Prostate gland (tissue), 2 donors: ENCODE measurements at regions not wholly inside any gene's neighbourhood (a gene's known extent, or its start where the extent isn't known, plus 50 kb on each side); places are given as distances from the start of the nearest gene placed in this dataset.

Experiments used
- DNase-seq: peaks from one replicate; pipeline ENCODE4 v3.0.0-alpha.2; 2019; ENCODE audit warnings: low spot score
- H3K27ac ChIP-seq, 2 donors: fragments of 200-600 bp; sonication (generic); 2 replicates each; pipeline ENCODE4 v1.5.1; 2017 to 2019
- H3K27me3 ChIP-seq: fragments of 200-600 bp; sonication (generic); replicated peaks from 2 replicates; pipeline ENCODE4 v1.5.1; 2019; ENCODE audit not compliant: insufficient read depth
- H3K36me3 ChIP-seq, 2 donors: fragments of 200-600 bp; sonication (generic); 1 replicate in 1 of 2; 2 replicates in 1 of 2; pipeline versions ENCODE4 v1.5.1 to v1.8.1; 2017 to 2019
- H3K4me1 ChIP-seq: fragments of 200-600 bp; sonication (generic); replicated peaks from 2 replicates; pipeline ENCODE4 v1.5.1; 2019
- H3K4me3 ChIP-seq, 2 donors: fragments of 200-600 bp; sonication (generic); 2 replicates each; pipeline ENCODE4 v1.5.1; 2017 to 2019
- H3K9me3 ChIP-seq: fragments of 200-600 bp; sonication (generic); 2 replicates; pipeline ENCODE4 v1.5.1; 2017
- CTCF ChIP-seq, 4 experiments: fragments of 200-600 bp in 2 of 4; fragments of 450-650 bp in 2 of 4; sonication (generic) in 2 of 4; IDR thresholded peaks; 1 replicate in 3 of 4; 2 replicates in 1 of 4; pipeline ENCODE4 v1.5.1; 2016 to 2019; ENCODE audit warnings: antibody characterized with exemption in 4 of 4, mild to moderate bottlenecking in 2 of 4, moderate library complexity in 2 of 4
- POLR2A ChIP-seq: fragments of 450-650 bp; IDR thresholded peaks from one replicate; pipeline ENCODE4 v1.6.1; 2016; ENCODE audit warnings: antibody characterized with exemption, mild to moderate bottlenecking
- POLR2AphosphoS5 ChIP-seq: sonication (generic); formaldehyde crosslinking; IDR thresholded peaks from one replicate; pipeline ENCODE4 v1.6.1; 2017; ENCODE audit warnings: antibody characterized with exemption
- WGBS: methylation state at CpG from one replicate; pipeline ENCODE4 v1.1.5; 2018; 5-methylcytosine and 5-hydroxymethylcytosine counted together
- intact Hi-C: fragments of 100-400 bp; cut with DNase I; formaldehyde crosslinking; loops from one replicate; pipeline ENCODE4 v1.14.2; 2022

- Histone ChIP-seq H3K9me3 (no peaks in the 10 kb centered on the region), H3K27ac (no peak overlapping the region)
Measured at GRCh38 chr9:2478421-2478820, 143.2 kb upstream of the VLDLR start.

GRCh38 chr9:2479056-2479565 is 142.5 kb upstream of the VLDLR start:
- H3K9me3 ChIP-seq: no peaks in the 10 kb centered on the region
- no peak for TF ChIP-seq CTCF (IDR thresholded peaks at IDR 0.05)
- no peak for TF ChIP-seq POLR2A
- no peak for TF ChIP-seq POLR2AphosphoS5
- H3K4me1 ChIP-seq: no peaks in the 10 kb centered on the region
- H3K4me3 ChIP-seq: no peak overlapping the region
- no peak overlapping the region for H3K27ac ChIP-seq
- no peak for DNase-seq
- no peaks in the 10 kb centered on the region for H3K27me3 ChIP-seq
- no peaks in the 10 kb centered on the region for H3K36me3 ChIP-seq
- WGBS: 87% methylated on average over 2 of the region's 2 CpGs
- intact Hi-C loops: no loop called here

More at GRCh38 chr9:2478421-2478820, 143.2 kb upstream of the VLDLR start:
- 72% methylated on average over 3 of the region's 3 CpGs for WGBS
- TF ChIP-seq POLR2A: no peak
- no peak for TF ChIP-seq CTCF (IDR thresholded peaks at IDR 0.05)
- TF ChIP-seq POLR2AphosphoS5: no peak
- H3K36me3 ChIP-seq: no peaks in the 10 kb centered on the region
- DNase-seq: no peak
- intact Hi-C loops: no loop called here
- no peaks in the 10 kb centered on the region for H3K27me3 ChIP-seq
- no peak overlapping the region for H3K4me3 ChIP-seq
- H3K4me1 ChIP-seq: no peaks in the 10 kb centered on the region

GRCh38 chr9:2480255-2480837 is 141.2 kb upstream of the VLDLR start:
- H3K27ac ChIP-seq: no peak overlapping the region
- H3K4me3 ChIP-seq: no peak overlapping the region
- no peak for DNase-seq
- WGBS: 78% methylated on average over 4 of the region's 4 CpGs
- H3K36me3 ChIP-seq: no peaks in the 10 kb centered on the region
- no peaks in the 10 kb centered on the region for H3K27me3 ChIP-seq
- H3K9me3 ChIP-seq: no peaks in the 10 kb centered on the region
- intact Hi-C loops: no loop called here
- H3K4me1 ChIP-seq: no peaks in the 10 kb centered on the region
- no peak for TF ChIP-seq POLR2A
- TF ChIP-seq CTCF (IDR thresholded peaks at IDR 0.05): no peak
- no peak for TF ChIP-seq POLR2AphosphoS5

GRCh38 chr9:2481216-2481615 is 140.4 kb upstream of the VLDLR start:
- no peaks in the 10 kb centered on the region for H3K4me1 ChIP-seq
- H3K27ac ChIP-seq: no peak overlapping the region
- H3K4me3 ChIP-seq: no peak overlapping the region
- H3K36me3 ChIP-seq: no peaks in the 10 kb centered on the region
- H3K9me3 ChIP-seq: no peaks in the 10 kb centered on the region
- TF ChIP-seq POLR2AphosphoS5 (no peak), POLR2A (no peak), CTCF (IDR thresholded peaks at IDR 0.05) (no peak)
- no peaks in the 10 kb centered on the region for H3K27me3 ChIP-seq
- 75% methylated on average over 3 of the region's 3 CpGs for WGBS
- intact Hi-C loops: no loop called here
- DNase-seq: no peak

- no peaks in the 10 kb centered on the region for H3K9me3 ChIP-seq
- no peaks in the 10 kb centered on the region for H3K4me1 ChIP-seq
- H3K4me3 ChIP-seq: no peak overlapping the region
- intact Hi-C loops: no loop called here
- TF ChIP-seq POLR2A (no peak), POLR2AphosphoS5 (no peak), CTCF (IDR thresholded peaks at IDR 0.05) (no peak)
- H3K36me3 ChIP-seq: no peaks in the 10 kb centered on the region
- H3K27ac ChIP-seq: no peak overlapping the region
- H3K27me3 ChIP-seq: no peaks in the 10 kb centered on the region
- DNase-seq: no peak
Measured at GRCh38 chr9:2486988-2487387, 134.6 kb upstream of the VLDLR start.
